SHP77 treated with DMSO at 0.1 percent for 48 hours (cell line): ENCODE measurements at regions not wholly inside any gene's neighbourhood (a gene's known extent, or its start where the extent isn't known, plus 50 kb on each side); places are given as distances from the start of the nearest gene placed in this dataset.
"Not testable (repeated sequence)": the region's sequence is repeated elsewhere in the genome, so short reads cannot be mapped to it uniquely, and the experiment has no call there.

Experiments used
- DNase-seq: peaks from one replicate; lab custom pipeline; 2025; lab: John Stamatoyannopoulos, UW

DNA sequence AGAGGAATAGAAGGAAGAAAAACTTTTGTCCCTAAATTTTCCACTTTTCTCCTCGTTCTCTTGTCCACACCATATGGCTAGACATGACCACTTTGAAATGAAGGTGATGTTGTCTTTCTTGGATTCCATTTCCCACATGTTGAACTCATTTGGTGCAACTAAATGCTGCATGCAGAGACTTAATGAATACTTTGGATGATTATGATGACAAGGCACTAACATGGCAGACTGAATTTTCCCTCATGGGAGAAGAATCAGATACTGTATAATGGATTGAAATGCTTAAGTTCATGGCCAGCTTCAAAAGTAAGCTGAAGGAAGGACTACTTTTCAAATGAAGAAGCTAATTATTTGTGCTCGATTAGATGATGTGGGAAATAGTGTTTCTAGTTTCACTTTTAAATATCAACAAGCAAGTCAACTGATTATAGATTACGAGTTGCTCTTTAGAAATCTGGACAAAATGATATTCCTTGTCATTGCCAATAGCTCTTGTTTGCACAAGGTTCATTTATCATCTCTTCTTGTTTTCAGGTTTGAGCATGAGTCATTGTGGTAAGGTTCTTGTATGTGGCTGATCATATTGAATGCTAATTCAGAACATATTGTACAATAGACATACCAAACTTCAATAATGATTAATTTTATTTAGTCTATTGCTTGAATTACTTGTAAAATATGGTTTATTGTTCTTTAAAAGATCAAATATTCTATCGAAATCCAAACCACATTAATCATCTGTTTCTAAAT, 501.3 kb upstream of the FTMT start:
- DNase-seq, result no peak

DNA sequence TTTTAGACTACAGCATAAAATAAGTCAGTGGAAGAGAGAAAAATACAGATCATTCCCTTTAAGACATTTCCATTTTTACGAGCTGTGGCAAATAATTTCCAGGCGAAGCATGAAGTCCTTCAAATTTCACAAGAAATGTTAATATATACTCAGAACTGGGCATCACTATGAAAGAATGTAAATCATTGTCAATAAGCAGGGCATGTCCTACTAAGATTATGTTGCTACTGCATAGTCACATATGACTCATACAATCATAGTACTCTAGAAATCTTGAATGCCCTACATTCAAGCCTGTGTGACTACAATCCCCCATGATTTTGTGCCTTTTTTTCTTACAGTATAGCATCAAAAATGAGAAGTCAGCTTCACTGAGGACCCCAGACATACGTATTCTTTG, 485.2 kb upstream of the FTMT start:
- DNase-seq, result no peak

DNA sequence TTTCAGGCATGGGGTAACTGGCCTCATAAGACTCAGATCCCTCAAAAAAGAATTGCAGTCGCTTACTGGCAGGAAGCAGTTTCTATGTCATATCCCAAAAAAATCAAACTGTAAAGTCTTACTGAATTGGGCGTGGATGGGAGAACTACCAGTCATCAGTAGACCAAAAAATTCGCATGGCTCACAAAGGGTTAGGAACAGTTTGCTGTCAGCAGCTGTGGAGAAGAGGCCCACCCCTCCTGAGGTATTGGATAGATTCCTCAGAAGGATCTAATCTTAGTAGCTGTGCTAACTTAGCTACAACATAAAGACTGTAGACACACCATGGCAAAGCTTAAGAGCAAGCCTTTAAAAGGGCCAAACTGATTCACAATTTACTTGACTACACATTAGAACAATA, 478.3 kb upstream of the FTMT start:
- no peak for DNase-seq

DNA sequence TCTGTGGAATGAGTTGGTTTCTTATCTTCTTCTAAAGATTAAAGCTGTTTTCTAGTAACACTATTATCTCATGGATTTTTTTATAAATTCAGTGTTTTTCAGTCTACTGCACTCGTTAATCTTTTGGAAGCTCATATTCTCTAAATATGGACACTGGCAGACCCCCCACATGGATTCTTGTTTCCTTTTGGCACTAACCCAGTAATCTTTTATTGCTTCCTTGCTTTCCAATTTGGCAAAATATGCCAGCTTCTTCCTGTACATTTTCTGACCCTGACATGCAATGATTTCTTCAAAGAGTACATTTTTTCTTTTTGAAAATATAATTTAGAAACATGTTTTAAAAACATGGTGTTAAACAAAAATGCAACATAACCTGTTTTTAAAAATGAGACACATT, 474.2 kb upstream of the FTMT start:
- no peak for DNase-seq

DNA sequence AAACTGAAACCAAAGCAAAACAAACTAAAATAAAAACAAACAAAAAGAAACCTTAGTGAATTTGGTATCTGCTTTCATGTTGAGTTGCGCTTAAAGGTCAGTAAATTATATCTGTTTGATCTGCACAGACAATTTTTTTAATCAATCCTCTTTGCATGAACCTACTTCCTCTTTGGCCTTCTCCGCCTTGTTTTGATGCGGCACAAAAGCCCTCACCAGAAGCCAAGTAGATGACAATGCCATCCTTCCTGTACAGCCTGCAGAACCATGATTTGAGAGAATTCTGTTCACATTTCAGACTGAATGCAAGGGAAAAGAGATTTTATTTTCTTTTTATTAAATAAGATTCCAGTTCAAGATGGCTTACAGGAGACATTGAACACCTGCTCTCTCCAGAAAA, 473.6 kb upstream of the FTMT start:
- no peak for DNase-seq

DNA sequence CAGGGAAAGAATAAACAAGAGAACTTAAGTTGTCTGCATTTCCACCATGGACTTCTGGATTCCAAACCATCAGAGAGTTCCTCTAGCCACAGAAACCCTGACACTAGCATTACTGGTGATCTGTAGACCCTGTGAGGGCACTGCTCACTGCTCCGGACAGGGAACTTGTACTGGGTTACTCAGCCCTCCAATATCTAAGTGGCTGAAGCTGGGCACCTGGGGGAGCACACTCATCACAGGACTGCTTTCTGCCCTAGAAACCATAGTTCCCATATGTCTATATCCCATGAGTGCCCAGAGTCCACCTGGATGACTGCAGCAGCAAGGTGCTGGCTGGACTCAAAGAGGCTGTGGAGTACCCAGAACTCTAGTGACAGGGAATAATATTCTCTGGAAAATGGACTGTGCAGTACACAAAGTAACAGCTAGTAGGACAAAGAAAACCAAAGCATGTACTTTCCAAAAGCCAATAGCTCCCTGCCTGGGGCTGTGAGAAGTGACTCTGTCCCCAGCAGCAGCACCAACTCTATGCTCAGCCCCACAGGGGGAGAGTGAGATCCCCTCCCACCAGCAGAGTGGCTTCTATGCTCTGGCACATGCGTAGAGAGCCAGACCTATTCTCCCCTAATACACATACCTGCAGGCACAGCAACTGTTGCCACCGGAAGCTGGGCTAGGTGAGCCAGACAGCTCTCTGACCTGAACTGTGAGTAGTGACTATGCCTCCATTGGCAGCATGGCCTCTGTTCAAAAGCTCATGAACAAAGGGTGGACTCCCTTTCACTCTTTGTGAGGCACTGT, 472.9 kb upstream of the FTMT start:
- DNase-seq, result no peak

DNA sequence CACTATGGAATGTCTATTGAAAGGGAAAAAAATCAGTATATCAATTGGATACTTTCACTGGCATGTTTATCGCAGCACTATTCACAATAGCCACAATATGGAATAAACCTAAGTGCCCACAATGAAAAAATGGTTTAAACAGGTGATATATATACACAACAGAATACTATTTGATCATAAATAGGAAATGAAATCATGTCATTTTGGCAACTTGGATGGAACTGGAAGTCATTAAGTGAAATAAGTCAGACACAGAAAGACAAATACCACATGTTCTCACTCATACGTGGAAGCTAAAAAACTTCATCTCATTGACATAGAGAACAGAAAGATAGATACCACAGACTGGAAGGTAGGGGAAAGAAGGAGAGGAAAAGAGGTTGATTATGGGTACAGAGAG, 471.6 kb upstream of the FTMT start:
- no peak for DNase-seq

DNA sequence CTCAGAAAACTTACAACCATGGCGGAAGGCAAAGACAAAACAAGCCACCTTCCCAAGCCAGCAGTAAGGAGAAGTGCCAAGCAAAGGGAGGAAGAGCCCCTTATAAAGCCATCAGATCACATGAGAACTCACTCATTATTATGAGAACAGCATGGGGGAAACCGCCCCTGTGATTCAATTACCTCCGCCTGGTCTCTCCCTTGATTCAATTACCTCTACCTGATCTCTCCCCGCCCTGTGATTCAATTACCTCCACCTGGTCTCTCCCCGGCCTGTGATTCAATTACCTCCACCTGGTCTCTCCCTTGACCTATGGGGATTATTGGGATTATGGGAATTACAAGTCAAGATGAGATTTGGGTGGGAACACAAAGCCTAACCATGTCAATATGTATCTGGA, 467.3 kb upstream of the FTMT start:
- DNase-seq, result no peak

DNA sequence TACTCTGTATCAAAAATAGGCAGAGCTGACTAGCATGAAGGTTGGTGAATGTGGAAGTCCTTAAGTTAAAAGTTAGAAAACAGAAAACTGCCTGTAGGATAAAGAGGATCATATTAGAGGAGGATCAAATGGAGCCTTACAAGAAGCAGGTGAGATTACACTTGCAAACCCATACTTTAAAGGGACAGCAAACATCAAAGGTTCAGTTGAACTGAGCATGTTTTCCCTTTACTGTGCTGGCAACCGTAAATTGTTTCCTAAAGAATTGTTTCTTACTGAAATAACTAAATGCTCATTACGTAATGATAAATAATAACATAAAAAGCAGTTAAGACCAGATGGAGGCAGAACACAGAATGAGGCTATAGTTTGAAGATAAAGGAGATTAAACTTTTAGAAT, 465.3 kb upstream of the FTMT start:
- no peak for DNase-seq

DNA sequence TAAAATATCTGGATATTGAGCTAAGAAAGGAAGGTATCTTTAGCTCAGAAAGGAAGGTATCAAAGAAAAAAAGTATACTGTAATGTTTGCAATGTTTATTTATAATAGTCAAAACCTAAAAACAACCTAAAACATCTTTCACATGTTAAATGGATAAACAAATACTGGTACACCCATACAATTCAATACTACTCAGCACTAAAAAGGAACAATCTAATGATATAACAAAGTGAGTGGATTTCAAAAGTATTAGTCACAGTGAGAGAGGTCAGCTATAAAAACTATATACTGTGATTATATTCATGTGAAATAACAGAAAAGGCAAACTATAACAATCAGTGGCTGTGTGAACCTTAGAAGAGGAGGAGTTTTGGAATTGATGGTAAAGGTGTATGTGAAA, 455.0 kb upstream of the FTMT start:
- DNase-seq, result no peak

DNA sequence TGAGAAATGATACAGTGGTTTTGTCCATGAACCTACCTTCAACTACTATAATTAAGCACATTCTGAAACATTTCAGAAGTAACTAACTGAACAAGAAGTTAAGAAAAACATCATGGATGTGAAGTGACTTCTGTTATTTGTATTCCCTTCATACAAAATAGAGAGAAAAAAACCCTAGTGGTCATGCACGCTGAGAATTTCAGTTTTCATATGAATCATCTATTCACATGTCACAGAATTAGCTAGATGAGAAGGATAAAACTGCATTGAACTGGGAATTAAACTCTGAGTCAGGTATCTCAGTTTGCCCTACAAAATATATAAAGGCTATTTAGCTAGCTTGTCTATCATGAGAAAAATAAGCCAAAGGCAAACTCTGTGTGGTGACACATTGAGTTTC, 451.8 kb upstream of the FTMT start:
- no peak for DNase-seq

DNA sequence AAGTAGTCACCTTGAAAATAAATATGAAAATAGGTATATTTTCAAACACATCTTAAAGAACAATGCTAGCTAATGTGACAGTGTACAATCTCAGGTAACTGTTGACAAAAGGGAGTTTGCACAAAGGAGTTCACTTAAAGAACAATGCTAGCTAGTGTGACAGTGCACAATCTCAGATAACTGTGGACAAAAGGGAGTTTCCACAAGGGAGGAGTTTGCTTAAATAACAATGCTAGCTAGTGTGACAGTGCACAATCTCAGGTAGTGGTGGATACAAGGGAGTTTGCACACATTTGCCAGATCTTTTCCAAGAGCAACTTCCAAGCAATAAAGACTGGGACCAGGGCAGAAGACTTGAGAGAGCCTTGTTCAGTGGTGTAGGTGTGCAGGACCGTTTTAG, 442.9 kb upstream of the FTMT start:
- DNase-seq, result no peak

DNA sequence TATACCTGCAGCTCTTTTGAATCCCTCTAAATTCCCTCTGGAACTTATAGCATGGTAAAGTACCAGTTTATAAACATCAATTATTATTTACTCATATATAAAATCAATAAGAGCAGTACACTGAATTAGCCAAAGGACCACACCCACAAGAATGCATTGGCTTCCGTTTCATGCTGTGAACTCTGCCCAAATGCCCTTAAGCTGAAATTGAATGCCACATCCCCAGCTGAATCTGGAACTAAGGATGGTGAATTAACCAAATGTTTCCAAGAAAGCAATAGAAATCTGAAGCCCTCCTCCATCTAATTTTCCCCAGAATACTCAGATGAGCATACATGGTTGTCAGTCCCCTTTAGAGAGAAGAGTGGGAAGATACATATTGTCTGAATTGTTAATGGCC, 436.4 kb upstream of the FTMT start:
- no peak for DNase-seq

DNA sequence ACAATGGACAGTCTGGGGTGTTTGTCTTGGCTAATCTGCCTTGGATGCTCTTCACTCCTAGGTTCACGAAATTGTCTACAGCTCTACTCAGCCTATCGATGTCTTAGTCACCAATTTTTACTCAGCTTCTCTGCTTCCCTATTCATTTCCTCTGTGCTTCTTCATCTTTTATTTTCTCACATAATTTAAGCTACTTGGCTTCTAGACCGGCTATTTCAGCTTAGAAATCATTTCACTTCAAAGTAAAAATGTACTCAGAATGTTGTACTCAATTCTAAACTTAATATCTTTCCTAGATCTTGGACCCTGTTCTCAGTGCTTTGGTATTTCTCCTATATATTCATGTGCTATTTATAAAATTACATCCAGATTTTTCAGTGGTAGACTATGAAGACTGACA, 430.0 kb upstream of the FTMT start:
- DNase-seq, result no peak

DNA sequence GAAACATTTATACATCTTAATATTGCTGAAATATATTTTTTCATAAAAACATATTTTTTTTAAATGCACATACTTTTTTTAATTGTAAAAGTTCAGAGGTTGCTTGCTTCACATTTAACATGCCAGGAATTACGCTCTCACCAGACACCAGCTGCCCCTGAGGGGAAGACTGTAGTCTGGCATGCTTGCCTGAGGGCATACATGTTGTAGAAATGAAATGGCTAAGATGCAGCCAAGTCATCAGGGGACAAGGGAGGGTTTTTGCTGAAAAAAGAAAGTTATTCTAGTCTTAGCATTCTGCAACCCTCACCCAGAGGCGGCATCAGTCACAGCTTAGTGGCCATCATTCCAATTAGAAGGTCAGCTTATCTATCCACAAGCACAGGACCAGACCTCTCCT, 426.7 kb upstream of the FTMT start:
- no peak for DNase-seq

DNA sequence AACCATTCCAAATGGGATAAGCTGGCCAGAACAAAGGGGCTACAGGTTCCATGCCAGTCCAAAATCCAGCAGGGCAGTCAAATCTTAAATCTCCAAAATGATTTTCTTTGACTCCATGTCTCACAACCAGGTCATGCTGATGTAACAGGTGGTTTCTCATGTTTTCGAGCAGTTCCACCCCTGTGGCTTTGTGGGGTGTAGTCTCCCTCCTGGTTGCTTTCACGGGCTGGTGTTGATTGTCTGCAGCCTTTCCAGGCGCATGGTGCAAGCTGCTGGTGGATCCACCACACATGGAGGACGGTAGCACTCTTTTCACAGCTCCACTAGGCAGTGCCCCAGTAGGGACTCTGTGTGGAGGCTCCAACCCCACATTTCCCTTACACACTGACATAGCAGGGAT, 425.5 kb upstream of the FTMT start:
- no peak for DNase-seq

DNA sequence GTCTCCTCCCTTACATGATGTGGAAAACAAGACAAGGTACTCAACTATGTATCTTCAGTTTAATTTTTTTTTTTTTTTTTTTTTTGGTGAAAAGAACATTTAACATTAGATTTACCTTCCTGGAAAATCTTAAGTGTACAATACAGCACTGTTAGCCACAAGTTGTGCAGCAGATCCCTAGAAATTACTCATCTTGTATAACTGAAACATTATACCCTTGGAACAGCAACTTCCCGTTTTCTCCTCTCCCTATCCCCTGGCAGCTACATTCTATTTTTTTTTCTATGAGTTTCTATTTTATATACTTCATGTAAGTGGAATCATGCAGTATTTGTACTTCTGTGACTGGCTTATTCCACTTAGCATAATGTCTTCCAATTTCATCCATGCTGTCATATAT, 421.9 kb upstream of the FTMT start:
- no peak for DNase-seq

DNA sequence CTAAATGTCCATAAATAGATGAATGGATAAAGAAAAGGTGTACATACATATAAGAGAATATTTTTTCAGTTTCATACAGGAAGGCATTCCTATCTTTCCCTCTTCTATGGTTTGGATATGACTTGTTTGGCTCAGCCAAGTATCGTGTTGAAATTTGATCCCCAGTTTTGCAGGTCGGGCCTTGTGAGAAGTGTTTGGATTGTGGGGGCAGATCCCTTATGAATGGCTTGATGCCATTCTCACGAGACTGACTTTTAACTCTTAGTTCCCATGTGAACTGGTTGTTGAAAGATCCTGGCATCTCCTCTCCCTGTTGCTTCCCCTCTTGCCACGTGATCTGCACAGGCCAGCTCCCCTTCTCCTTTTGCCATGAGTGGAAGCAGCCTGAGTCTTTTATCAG, 421.1 kb upstream of the FTMT start:
- no peak for DNase-seq

DNA sequence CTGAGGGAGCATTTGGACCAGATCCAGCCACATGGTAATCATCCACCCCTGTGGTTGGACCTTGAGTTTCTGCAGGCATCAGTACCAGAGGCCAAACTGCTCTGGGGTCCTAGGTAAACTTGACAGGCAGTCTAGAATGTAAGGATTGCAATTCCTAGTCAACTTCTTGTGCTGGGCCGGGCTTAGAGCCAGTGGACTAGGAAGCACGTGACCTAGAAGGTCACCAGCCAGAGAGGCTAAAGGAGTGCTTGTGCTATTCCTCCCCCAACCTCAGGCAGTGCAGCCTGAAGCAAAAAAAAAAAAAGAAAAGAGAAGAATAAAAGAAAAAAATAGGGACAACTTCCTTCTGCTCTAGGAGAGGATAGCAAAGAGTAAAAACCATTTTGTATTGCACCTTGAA, 406.2 kb upstream of the FTMT start:
- DNase-seq, result no peak

DNA sequence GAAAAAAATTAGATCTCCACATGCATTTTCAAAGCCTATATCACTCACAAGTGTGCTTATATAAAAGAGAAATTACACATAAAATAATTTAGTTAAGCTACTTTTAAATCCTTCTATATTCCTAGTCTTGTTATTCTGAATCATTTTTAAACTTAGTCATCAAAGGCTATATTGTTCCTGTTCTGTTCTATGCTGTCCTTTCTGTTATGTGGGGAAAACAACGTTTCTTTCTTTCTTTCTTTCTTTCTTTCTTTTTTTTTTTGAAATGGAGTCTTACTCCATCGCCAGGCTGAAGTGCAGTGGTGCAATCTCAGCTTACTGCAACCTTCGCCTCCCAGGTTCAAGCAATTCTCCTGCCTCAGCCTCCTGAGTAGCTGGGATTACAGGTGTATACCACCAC, 389.2 kb upstream of the FTMT start:
- DNase-seq, result no peak

DNA sequence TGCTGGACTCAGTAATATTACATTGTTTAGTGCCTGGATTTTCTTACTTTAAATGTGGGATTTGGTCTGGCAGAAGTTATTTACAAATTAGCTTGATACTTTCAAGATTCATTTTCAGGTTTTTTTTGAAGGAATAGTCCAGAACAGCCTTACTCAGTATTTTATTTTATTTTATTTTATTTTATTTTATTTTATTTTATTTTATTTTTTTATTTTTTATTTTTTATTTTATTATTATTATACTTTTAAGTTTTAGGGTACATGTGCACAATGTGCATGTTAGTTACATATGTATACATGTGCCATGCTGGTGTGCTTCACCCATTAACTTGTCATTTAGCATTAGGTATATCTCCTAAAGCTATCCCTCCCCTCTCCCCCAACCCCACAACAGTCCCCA, 380.5 kb upstream of the FTMT start:
- not testable (repeated sequence) for DNase-seq

DNA sequence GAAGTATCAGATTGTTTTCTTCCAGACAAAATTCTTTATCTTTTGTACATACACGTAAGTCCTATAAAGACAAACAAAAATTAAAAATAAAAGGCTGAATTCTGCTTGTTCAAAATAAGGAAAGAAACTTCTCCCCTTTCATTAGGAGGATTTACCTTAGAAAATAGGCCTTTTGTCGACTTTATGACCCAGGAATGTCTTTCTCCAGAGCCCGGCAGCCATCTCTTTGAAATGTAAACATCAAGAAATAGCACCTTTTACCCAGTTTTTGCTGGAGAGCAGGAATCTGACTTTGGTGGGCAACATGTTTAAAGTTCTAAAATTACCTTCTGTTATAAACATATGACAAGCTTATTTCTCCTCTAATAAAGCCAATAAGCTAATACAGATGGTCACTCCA, 373.0 kb upstream of the FTMT start:
- DNase-seq, result no peak

DNA sequence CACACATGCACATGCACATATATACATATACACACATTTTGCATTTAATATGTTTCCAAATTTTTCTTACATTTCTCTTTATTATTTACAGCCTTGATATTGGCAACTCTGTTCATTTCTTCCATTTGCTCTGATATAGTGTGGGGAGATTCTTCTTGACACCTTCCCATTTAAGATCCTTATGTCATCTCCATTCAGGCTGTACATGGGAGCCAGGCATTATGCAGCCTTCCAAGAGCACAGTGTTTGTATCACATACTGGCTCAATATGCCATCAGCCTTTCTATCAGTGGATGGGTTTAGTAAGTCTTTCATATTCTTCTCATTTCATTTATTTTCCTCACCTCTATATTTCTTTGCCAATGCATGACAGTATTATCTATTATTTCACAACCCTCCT, 372.3 kb upstream of the FTMT start:
- no peak for DNase-seq

DNA sequence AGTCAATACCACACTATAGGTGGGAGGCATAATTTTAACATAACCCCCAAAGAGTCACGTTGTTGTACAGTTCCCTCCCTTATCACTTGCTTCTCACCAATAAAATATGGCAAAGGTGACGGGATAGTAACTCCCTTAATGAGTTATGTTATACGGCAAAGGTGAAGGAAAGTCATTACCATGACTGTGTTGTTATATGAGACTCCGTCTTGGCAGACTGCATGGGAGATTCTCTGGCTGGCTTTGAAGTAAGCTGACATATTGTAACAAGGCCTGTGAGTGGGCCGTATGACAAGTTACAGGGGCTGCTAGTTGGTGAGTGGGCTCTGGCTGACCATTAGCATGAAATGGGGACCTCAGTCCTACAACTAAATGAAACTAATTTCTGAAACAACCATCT, 366.4 kb upstream of the FTMT start:
- DNase-seq, result no peak
